ENCODE measurements at regions not wholly inside any gene's neighbourhood (a gene's known extent, or its start where the extent isn't known, plus 50 kb on each side); places are given as distances from the start of the nearest gene placed in this dataset.

DNA sequence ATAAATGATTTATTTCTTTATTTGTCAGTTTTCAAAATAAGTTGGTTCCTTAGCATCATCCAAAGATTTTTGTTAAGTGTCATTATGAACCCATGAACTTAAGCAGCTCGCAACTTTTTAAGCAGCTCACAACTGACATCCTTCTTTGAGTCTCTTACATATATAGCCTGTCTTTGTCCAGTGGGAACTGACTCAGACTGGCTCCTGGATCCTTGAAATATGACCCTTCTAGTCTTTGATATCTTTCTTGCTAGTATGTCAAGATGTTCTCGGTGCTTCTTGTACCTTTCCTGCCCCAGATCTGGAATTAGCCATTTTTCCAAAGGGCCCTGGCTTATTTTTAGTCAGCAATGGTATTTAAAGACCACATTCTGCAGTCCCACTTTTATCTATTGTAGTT is 53.9 kb upstream of the ARID5B start:
- dilution Hi-C loops (cut with HindIII; ENCODE audit: low sequenced_read_pairs, unreplicated experiment) (no loop called here), intact Hi-C loops (cut with micrococcal nuclease) (no loop called here), in situ Hi-C loops (cut with MboI; ENCODE audit: low sequenced_read_pairs) (no loop called here)
- WGBS, 2 experiments (ENCODE audit: extremely low coverage in 2 of 2, insufficient read length in 1 of 2), result no CpG with 5 or more reads among the region's 2 CpGs
- Histone ChIP-seq H2AK5ac (ENCODE audit: low read depth, low read length) (no peak overlapping the region), H3K18ac (ENCODE audit: low read depth, low read length) (no peak overlapping the region), H2BK120ac (ENCODE audit: low read depth, low read length) (no peak overlapping the region), H3K14ac (replicated peaks; ENCODE audit: low read depth, low read length) (0 out of 2 replicates have a peak overlapping the region, but pooled peaks have one; percentile 6), H3K23ac (ENCODE audit: low read depth, low read length) (no peak overlapping the region), H2AK9ac (replicated peaks; ENCODE audit: low read depth, low read length, poor library complexity) (no peak overlapping the region), H3K4me1 (ENCODE audit: control insufficient read depth, insufficient read depth, low read length) (peaks cover 2% of the 10 kb centered on the region; the same call in 1 of the 2 replicates), H4K5ac (ENCODE audit: low read depth, low read length) (no peak overlapping the region), H3K4me3 (ENCODE audit: insufficient read depth, low read depth, low read length) (no peak overlapping the region), H2AFZ (replicated peaks; ENCODE audit: low read length, poor library complexity) (no peak overlapping the region), H3K27me3 (ENCODE audit: control insufficient read depth, insufficient read depth, low read length) (no peaks in the 10 kb centered on the region), H3K4me2 (ENCODE audit: low read depth, low read length) (no peak overlapping the region), H3K56ac (ENCODE audit: extremely low read depth, insufficient read depth, low read length) (no peak overlapping the region), H3K9ac (ENCODE audit: low read depth, low read length) (no peak overlapping the region), H3K27ac (ENCODE audit: insufficient read depth, low read length) (no peak overlapping the region), H3K79me1 (ENCODE audit: low read depth in 1 of 2, low read length in 2 of 2) (no peaks in the 10 kb centered on the region), H3K9me1 (ENCODE audit: insufficient read depth, low read length) (peaks cover 2% of the 10 kb centered on the region; the same call in 1 of the 2 replicates), H2BK5ac (ENCODE audit: low read depth, low read length, poor library complexity, severe bottlenecking) (no peak overlapping the region), H2BK15ac (ENCODE audit: low read depth, low read length) (no peak overlapping the region), H2BK20ac (ENCODE audit: low read depth, low read length) (no peak overlapping the region), H3K4ac (ENCODE audit: low read depth, low read length) (no peak overlapping the region), H4K20me1 (ENCODE audit: insufficient read depth, low read length) (no peaks in the 10 kb centered on the region), H3K9me3 (ENCODE audit: control insufficient read depth, insufficient read depth, low read length) (no peaks in the 10 kb centered on the region), H3K36me3 (ENCODE audit: control insufficient read depth, insufficient read depth, low read length) (no peaks in the 10 kb centered on the region), H4K8ac (ENCODE audit: low read depth in 2 of 2, low read length in 2 of 2) (no peak overlapping the region), H4K91ac (ENCODE audit: insufficient read depth, low read depth, low read length) (no peak overlapping the region)
- ATAC-seq (ENCODE audit: low read depth) (no peak; the same call in 1 of the 2 replicates), DNase-seq (peak; percentile 51)
- no TSS peak for BruUV-seq (replicated peaks)
- CTCF ChIA-PET, result interaction anchor here (1.1 kb wide), 1 partner anchor 10 kb away, joined by 3 read pairs; no protein-coding TSS in a partner anchor
- TF ChIP-seq MAZ (IDR thresholded peaks at IDR 0.05; ENCODE audit: borderline replicate concordance, low read depth, low read length) (no peak), FOS (IDR thresholded peaks at IDR 0.05; ENCODE audit: low read depth, low read length) (no peak), CTCF (conservative IDR thresholded peaks at IDR 0.05; ENCODE audit: low read depth, low read length) (no peak)
- POLR2A ChIA-PET (ENCODE audit: unreplicated experiment), result interaction anchor here (0.7 kb wide), 1 partner anchor 68 kb away, joined by 5 read pairs; no protein-coding TSS in a partner anchor
